HPDE6-E6E7 (cell line): ENCODE measurements at regions not wholly inside any gene's neighbourhood (a gene's known extent, or its start where the extent isn't known, plus 50 kb on each side); places are given as distances from the start of the nearest gene placed in this dataset.
"Not testable (repeated sequence)": the region's sequence is repeated elsewhere in the genome, so short reads cannot be mapped to it uniquely, and the experiment has no call there.

Experiments
- DNase-seq: peaks from one replicate; pipeline ENCODE4 v3.0.0; 2011; ENCODE audit warnings: missing footprints; ENCODE audit errors: extremely low spot score

DNA sequence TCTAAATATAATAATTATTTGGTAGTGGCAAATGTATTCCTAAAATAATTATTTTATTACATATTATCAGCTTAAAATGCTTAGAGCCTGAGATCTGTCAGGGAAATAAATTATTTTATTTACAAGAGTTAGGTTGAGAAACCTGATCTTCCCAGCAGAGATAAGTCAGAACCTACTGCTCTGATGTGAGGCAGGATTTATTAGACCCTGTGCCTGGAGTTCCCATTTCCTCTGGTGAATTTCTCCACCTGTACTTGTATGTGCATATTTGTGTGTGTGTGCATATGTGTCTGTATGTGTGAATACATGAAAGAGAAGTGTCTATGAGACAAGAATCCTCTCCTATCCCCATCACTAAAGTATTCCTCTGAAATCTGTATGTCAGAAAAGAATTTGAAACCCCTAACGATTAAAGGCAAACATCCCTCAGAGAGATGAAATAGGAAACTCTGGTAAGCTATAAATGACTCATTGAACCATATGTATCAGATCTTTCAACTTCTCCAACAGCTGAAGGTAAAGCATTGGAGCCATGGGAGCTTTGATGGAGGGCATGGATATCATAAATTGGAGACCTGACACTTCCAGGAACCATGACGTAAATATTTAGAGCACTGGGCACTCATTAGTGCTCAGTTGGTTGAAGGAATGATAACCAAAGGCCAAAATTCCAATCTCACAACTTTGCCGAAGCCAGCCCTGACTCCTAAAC is 190.9 kb downstream of the XPNPEP1 start:
- DNase-seq: no peak

DNA sequence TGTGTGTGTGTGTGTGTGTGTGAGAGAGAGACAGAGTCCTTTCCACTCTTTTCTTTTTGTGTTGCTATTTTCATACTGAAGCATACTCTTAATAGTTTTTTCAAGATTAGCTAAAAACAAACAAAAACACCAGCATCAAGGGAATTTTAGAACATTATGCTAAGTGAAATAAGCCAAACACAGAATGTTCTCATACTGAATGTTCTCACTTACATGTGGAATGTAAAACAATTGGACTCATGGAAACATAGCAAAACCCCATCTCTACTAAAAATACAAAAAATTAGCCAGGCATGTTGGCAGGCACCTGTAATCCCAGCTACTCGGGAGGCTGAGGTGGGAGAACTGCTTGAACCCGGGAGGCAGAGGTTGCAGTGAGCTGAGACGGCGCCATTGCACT is 193.4 kb downstream of the XPNPEP1 start:
- not testable (repeated sequence) for DNase-seq

DNA sequence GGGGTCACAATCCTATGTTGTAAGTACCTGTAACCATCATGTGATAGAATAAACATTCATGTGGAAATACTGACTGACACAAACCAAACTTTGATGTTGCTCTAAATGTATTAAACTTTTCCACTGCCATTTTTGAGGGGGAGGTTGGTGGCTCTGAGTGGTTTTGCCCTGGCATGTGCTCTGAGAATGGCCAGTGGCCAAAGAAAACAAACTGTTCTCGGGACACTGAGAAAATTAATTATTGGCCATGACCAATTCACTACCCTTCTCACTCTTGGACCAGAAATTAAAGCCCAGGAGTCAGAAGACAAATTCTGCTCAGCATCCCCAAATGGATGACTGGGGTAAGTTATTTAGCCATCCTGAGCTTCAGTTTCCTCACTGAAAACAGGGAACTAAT is 195.9 kb downstream of the XPNPEP1 start:
- no peak for DNase-seq

DNA sequence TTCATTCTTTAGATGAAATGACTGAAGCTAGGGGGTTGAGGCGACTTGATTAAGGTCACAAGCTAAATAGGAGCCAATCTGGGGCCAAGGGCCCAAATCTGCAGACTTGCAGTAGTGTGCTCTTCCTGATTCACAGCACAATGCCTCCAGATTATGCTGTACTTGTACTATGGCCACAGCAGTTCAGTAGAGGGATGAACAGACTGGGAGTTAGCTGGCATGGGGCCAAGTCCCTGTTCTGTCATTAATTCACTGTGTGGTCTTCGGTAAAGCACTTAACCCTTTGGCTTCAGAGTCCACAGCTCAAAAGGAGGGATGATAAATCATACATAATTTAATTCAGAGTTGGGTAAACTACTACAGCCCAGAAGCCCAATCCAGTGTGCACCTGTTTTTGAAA is 196.8 kb downstream of the XPNPEP1 start:
- no peak for DNase-seq

DNA sequence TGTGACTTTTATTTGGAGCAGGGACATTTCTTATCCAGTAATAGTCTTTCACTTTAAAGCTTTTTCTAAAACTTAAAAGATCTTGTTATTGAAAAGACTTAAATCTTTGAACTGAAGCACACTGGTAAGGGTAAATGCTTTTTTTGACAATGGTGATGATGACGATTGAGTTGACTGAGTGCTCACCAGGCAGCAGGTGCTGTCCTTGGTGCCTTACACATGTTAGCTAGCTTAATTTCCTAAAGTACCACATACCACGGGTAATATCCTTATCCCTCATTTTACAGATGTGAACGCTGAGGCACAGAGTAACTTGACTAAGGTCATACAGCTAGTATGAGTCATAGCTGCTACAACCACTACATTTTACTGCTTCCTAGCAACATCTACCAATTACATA is 200.0 kb downstream of the XPNPEP1 start:
- no peak for DNase-seq

DNA sequence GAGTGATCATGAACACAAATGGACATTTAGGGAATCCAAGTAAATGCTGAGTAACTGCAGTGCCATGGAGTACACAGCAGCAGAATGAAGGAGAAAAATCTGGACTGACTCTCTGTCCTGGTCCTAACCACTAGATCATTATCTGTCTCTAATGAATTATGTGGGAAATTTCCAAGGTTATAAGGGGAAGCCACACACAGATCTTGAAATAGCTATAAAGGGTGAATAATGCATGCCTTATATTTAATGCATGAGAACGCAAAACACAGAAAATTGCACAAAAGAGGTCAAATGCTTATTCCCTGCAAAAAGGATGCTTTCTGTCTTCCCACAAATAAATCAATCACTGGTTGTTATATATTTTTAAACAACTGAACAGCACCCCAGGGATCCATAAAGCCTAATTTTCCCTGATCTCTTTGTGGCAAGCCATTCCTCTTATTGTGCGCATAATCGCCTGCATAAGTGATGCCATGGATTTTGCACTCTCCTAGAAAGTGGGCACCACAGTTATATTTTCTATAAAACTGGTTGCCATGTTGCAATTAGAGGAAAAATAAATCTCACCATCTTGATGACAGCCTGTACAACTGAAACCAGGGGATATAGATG is 201.8 kb downstream of the XPNPEP1 start:
- no peak for DNase-seq

DNA sequence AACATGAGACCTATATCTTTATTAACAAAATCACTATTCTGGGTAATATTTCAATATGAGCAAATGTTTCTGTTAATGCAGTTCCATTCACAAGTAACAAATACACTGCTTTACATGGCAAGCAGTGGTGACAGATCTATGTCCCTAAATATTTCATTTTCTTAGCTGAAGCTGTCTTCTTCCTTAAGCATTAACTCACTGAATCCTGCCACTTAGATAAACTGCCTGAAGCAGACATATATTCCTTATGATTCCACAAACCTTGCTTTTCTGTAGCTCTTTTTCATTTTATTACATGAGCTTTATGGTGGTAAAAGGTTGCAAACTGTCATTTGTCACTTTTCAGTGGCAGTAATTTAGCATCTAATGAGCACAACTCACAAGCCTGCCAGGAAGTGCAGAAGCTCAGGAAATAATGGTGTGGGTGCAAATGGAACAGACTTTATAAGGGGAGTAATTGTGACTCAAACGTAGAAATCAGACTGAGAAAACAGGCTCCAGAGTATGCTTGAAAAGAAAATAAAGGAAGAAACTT is 217.2 kb downstream of the XPNPEP1 start:
- no peak for DNase-seq

DNA sequence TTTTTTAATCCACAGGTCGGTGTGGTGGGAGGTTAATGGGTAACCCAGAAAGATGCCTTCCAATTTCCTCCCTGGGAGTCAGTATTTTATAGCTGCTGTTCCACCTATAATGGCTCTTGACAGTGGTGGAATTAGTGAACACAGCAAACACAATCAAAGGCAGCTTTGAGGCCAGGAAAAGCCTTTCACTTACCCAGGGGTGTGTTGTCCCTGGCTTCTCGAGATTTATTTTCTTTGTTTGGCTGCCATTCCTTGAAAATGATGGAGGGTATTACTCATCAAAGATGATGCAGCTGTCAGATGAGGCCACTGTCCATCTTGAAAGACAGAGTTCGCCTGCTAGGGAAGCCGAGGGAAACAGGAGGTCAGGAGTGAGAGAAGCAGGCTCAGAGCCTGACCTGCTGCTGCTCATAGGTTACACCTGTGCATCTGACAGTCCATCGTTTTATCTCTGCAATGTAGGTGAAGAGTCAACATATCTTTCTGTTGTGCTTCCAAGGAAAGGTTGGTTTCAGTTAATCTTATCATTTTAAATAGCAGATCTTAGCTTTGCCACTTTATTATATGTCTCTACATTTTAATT is 221.6 kb downstream of the XPNPEP1 start:
- no peak for DNase-seq

DNA sequence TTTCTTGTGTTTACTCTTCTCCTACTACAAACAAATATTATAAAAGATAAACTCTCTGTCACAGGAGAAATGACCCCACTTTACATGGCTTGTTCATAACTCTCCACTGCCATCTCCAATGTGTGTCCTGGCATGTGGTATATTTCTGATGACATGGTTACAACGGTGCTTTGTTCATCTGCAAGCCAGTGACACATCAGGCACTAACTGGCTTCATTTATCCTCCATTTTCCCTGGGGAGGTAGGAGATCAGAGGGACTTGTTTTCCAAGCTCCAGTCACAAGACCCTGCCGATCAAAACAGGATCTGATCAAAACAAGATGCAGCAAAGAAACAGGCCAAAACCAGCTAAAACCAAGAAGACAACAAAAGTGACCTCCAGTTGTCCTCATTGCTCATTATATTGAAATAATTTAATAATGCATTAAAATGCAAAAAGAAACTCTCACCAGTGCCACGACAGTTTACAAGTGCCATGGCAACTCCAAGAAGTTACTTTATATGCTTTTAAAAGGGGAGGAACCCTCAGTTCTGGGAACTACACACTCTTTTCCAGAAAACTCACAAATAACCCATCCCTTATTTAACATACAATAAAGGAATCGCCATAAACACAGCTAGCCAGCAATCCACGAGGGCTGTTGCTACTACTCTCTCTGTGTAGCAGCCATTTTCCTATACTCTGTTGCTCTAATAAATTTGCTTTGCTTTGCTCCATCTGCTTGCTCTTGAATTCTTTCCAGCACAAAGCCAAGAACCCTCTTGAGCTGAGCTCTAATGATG is 224.2 kb downstream of the XPNPEP1 start:
- no peak for DNase-seq

DNA sequence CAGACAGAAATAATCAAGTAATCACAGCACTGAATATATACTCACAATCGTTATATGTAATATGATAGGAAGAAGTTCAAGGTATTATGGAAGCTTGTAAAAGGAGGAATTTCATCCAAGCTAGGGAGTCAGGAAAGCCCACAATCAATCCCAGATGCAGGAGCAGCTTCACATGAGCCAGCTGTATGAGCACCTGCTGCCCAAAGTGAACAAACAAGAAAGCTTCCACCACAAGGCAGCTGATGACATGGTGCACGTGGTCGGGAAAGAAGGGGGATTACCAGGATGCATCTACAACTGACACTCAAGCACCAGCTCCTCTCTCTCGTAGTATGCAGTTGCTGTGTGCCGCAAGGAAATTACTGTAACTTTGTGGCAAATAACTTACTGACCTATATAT is 225.2 kb downstream of the XPNPEP1 start:
- no peak for DNase-seq

DNA sequence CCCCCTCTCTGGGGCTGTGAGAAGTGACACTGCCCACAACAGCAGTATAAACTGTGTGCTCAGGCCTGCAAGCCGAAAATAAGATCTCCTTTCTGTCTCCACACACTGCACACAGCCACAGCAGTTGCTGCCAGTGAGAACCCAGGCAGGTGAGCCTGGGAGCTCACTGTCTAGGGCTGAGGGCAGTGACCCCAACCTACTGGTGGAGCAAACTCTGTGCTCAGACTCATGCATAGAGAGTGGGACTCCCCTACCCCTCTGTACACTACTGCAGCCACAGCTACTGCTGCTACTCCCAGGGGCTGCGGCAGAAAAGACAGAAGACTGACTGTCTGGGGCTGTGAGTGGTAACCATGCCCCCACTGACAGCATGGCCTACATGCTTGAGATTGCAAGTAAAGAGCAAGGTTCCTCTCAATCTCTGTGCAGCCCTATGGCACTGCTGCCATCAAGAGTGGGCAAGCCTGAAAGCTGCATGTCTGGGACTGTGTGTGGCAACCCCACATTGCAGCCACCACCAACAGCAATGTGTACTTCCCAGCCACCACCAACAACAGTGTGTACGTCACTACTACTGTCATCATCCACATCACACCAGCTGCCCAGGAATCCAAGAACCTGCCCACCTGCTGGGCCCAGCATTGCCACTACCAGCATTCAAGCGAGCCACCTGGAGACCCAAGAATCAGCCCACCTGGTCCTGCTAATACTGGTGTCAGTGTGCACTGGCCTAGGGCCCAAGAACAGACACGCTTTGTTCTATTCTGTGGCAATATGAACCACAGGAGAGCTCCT is 226.1 kb downstream of the XPNPEP1 start:
- DNase-seq: no peak

DNA sequence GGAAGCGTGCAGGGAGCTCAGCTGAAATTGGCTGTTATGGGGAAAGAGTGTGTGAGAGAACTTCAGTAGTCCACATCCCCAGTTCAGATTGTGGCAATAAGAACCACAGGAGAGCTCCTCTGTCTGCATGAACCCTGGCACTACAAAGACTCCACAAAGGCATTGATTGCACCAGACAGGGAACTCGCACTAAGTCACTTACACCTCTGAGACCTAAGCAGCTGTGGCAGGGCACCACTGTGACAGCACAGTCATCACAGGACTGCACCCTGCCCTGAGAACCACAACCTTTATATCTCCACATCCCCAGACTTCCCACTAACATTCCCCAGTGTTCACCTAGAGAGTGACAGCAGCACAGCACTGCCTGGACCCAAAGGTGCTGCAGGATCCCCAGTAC is 226.8 kb downstream of the XPNPEP1 start:
- DNase-seq: no peak

DNA sequence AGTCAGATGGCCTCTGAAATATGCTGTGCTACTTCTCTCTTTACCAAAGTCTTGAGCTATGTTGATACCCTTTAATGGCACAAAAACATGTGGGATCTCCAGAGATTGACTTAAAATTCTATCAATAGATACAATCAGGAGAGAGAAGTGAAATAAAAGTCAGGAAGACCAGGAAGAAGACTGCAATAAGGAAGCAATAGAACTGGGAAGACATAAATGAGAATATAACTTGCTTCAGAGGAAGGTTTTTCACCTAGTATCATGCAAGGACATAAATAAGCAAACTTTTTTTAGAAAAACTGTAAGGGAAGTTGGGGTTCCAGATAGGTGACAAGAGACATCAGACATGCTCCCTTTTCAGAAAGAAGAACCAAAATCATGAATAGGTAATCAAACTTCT is 227.3 kb downstream of the XPNPEP1 start:
- DNase-seq: no peak

DNA sequence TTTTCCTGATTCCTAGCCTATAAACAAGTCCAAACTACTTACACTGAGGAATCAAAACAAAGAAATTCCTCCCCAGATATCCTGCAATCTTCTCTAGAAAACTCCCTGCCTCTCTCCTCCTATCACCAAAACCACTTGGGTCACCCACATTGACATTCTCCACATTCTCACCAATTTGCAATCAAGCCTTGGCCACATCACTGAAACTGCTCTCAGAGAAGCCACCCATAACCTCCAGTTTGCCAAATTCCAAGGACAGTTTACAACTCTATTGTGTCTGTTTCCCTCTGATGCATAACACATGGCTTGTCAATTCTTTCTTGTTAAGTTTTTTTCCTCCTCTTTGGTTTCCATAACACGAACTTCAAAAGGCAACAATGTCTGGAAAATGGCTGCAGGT is 233.5 kb downstream of the XPNPEP1 start:
- DNase-seq: no peak

DNA sequence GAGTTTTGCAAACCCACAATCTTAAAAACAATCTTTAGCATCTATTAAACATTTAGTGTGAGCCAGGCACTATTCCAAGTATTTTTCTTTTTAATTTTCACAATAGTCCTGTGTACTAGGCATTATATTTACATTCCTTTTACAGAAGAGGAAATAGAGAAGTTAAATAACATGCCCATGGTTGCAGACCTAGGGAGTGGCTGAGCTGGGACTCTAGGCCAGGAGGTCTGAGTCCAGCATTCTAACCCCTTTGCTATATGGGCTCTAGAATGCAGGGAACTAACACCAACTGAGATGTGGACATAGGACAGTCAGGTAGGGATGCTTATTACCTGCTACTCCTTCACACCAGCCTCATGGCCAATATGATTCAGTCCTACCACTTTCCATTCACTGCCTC is 243.8 kb downstream of the XPNPEP1 start:
- DNase-seq: no peak

DNA sequence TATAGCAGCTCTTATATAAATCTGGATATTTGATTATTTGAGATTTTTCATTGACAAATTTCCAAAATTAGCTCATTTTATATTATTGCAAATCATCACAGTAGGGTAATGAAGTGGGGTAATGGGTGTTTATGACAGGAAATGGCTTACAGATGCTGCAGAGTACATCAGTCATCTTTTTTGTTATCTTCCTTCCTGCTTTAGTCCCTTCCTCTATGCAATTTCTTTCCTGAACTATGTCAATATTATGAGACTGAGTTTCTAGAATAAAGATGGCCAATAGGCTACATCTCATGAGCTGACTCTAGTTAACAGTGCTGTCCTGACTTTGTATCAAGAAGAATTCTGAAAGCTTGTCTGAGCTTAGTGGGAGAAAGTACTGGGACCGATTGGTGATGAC is 244.5 kb downstream of the XPNPEP1 start:
- DNase-seq: no peak

DNA sequence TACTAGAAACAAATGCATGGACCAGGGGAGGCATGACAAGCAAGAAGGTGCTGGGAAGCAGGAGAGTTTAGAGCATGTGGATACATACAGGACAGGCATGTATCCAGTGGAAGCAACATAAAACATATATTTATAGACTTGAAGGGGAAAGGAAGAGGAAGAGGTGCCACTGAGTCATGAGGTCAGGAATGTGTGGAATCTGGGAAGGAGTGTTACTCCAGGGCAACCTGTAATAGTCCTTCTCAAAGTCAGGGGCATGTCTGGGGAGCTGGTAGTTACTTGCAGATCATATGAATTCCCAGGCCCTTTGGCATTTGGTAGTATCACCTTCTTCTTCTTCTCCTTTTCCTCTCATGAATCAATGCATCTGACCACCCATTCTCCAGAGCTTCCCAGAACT is 246.6 kb downstream of the XPNPEP1 start:
- no peak for DNase-seq

DNA sequence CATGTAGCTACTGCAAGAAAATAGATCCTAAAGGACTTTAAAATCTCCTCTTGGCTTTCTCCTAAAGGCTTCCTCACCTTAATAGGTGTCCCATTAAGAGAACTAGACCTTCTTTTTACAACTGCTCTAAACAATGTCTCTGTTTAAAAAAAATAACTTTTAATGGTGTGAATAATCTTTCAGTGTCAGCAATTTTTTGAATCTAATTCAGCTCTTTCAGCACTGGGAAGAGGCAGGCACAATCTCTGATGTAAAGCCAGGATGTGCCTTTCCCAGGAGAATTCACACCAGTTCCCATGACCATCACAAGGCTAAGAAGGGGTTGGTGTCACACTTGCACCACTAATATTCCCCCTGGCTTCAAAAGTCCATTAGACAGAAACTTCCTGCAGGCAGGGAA is 254.6 kb downstream of the XPNPEP1 start:
- DNase-seq: no peak

DNA sequence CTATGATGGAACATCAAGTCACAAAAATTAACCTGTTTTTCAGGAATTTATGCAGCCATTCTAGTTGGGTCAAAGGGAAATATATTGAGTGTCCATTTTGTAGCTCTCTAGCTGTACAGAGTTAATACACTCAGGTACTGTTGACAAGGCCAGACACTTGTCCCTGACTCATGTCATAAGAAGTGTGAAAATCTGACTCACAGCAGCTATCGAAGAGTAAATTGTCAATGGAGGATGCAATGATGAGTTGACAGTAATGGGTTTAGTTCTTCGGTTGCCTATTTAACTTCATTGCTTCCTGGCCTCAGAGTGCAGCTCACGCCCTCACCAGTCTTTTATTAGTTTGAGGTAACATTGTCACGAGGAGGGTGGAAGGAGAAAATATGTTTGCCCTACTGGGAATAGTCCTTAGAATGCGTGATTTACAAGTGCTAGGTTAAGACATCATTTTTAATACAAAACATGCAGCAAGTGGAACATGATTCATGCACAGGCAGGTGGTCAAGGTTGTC is 255.1 kb downstream of the XPNPEP1 start:
- DNase-seq: no peak

DNA sequence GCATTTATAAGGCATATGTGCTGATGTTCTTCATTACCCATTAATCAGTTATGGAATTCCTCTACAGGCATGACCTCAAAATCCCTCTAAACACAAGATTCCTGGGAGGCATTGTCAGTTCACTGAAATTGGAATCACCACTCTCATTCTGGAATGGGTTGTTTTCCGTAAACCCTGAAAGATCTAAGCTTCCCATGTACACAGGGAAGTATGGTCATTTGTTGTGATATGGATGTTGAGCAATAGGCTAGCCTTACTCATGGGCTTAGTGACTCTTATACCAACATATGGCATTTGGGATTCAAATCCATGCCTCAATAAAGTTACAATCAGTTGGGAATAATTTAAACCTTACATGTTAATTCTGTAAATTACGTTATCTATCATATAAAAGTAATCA is 258.0 kb downstream of the XPNPEP1 start:
- no peak for DNase-seq

DNA sequence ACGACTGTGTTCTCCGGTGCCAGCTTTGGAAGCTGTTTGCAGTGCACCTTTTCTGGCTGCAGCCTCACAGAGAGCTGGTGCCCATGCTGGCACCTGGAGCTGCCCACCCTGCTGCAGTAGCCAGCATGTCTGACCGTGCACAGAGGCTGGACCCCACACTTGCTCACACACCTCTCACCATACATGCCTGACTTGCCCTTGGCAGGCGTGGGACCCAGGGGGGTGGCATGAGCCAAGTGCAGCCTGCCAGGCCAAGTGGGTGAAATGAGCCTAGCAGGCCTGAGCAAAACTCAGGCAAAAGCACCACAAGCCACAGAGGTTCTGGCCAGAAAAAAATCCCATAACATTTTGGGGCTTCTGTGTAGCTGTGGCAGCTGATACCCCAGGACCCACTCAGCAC is 258.8 kb downstream of the XPNPEP1 start:
- no peak for DNase-seq
